ENCODE measurements at regions not wholly inside any gene's neighbourhood (a gene's known extent, or its start where the extent isn't known, plus 50 kb on each side); places are given as distances from the start of the nearest gene placed in this dataset.

DNA sequence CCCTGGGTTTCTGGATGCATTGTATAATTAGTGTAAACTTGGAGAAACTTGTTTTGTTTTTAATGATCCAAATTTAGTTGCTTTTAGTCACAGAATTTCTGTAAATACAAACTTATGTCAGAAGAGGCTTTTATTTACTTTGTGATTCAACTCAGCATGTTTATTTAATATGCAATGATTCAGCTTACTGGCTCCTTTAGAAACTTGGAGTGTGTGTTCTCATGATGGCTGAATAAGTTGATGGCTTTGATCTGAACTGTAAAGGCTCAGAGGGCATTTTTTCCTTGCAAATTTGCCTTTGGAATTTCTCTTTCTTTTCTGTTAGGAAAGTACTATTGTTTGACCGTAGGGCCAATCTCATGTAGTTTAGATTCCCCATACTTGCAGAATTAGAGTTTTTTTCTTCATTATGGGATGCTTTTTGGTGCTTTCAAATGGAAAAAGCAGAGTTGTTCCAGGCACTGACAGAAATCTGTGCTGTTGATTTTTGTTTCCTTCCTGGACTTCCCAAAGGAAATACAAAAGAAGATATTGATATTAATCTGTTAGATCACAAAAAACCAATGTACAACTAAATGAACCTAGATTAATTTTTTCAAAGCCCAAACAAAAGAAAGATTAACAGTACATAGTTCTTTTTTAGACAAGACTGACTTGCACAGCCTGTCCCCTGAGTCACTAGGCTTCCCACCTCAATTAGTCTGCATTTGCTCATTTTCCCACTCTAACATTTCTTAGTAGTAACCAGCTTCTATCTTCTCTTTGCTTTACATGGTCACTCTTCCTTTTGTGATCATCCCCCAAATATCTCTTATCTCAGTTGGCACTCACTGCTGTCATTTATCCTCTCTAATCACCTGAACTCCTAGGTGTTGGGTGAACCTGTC, 96.8 kb upstream of the AGR3 start:
- no peak for DNase-seq (ENCODE audit: low spot score)

DNA sequence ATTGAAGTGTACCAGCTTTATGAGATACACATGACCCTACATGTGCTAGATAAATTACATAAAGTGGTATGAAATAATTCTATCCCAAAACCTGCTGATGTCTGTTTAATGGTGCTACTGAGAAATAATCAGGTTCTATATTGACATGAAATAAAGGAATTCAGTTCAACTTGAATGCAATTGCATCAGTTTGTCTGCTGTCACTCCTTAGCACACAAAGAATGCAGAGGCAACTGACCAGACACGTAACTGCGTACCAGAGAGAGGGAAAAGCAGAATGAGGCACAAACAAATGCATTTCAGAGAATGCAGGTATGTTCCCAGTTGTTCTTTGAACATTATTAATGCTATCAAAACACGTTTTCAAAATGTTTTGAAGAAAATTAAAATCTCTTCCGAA, 98.8 kb upstream of the AGR3 start:
- DNase-seq (ENCODE audit: low spot score): no peak

DNA sequence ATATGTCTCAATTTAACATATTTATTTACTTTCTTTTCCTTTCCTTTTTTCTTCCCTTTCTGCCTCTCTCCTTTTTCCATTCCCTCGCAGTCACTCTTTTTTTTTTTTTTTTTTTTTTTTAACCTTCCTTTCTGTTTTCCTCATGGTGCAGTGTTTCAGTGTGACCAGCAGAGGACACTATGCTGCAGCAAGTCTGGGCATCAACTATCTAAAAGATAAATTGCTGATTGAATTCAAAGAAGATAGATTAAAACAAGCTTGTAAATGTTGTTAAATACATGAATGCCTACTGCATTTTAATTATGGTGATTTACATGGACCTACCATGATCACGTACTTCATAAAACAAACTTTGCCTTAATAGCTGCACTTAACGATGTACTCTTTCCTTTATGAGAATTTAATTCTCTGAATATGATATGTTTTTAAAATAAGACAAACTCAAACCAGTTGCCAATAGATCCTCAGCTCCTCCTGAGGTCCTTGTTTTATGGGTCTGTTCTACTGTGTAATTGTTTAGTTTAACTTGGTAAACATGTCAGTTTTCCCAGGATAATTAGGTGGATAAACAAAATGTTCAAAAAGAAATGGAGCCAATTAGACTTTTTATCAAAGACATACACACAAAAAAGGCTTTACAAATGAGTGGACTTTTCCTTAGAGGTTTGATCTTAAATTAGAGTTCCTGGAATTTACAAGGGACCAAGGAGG, 101.0 kb upstream of the AGR3 start:
- peak; percentile 61 for DNase-seq (ENCODE audit: low spot score)

DNA sequence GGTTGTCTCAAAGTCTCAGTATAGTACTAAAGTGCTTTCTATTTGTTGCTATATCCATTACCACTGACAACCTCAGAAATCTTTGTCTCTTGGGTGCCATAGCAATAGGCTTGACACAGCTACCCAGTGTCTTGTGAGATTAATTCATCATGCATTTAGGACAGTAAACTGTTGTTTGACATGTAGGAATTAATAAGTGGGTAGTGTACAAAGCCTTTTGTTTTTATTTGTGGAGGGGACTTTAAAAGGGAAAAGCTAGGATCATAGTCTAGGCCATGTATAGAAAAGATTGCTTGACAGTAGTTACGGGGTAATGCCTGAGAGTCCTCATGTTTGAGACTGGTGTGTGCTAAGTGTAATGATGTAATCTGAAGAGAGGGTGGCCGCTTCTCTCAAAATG, 102.6 kb upstream of the AGR3 start:
- DNase-seq (ENCODE audit: low spot score): no peak

DNA sequence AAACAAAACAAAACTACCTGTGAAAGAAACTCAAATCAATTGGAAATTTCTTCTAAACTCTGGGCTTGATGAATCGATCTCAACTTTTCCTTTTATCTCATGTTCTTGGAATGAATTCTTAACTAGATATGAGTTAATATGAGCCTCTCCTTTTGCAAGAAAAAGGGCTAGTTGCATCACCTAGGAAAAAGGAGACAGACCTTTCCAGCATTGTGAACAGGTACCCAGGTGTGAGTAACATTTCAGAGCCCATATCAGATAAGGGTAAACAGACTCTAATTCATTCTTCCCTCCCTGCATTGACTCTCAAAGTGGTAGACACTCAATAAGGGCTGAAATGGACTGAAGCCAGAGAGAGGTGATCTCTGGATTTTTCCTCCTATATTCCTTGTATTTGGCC, 103.8 kb upstream of the AGR3 start:
- no peak for DNase-seq (ENCODE audit: low spot score)

DNA sequence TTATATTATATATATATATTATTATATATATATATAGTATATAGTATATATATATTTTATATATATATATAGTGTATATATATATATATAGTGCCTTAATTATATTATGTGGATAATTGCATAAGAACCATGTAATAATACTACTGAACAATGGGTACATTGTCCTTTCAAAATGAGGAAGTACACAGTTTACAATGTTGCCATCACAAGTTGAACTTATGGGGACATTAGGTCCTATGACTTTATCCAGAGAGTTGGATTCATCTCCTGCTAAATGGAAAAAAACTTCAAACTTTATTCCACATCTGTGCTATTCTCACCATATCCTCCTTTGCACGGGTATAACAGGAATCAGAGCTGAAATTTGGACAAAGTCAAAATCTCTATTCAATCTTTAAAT, 105.0 kb upstream of the AGR3 start:
- DNase-seq (ENCODE audit: low spot score): no peak

DNA sequence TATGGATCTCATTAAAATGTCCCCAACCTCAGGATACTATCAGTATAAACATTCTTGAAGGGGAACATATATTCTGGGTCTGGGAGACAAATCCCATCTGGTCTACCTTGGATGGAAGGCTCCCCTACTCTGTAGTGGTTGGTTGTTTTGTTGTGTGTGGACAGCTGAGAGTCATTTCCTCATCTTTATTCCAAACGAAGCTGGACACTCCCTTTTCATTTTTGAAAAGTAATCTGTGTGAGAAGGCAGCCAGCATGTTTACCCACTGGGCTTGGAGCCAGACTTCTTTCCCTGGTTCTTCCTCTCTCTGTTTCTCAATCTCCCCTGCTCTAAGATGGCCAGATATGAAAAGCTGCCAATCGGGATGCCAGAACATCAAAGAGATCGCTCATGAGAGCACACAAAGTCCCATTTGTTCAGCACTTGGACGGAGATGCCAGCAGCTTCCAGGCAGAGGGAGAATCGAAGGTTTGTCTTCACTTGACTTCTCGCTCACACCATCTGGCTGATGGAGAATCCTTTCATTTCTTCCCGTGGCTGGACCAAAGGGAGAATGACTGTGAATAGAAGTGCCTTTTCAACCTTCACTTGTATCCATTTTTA, 108.1 kb upstream of the AGR3 start:
- no peak for DNase-seq (ENCODE audit: low spot score)

DNA sequence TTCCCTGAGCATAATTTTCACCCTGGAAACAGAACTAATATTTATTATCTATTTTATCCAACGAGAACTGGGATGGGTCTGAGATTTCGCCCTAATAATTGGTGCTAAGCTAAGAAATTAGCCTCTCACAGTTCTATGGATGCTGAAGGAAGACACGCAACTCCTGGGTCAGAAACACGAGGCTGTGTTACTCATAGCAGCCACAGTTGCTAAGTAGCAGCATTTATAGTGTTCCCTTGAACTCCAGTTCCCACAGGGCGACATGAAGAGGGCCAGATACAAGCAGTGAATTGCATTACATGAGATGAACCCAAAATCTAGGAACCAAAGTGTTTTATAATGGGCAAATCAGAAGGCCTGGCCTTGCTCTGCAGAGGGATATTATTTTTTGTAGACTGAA, 109.8 kb upstream of the AGR3 start:
- DNase-seq (ENCODE audit: low spot score): no peak

DNA sequence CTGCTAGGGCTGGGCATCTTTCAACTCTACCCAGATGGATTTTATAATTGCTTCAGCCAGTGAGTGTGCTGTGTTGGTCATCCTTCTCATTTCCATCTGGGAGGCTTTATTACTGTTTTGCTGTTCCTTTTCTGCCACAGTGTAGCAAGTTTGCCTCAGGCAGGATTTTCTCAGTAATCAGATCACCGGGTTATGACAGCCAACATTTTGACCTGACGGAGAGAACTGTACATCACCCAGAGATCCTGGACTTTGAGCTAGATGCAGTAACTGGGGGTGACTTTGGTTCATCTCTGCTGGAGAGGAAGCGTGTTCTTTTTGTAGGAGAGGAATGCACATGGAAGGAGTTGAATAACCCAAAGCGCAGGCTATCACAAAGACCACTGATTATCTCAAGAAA, 111.8 kb upstream of the AGR3 start:
- DNase-seq (ENCODE audit: low spot score): no peak

DNA sequence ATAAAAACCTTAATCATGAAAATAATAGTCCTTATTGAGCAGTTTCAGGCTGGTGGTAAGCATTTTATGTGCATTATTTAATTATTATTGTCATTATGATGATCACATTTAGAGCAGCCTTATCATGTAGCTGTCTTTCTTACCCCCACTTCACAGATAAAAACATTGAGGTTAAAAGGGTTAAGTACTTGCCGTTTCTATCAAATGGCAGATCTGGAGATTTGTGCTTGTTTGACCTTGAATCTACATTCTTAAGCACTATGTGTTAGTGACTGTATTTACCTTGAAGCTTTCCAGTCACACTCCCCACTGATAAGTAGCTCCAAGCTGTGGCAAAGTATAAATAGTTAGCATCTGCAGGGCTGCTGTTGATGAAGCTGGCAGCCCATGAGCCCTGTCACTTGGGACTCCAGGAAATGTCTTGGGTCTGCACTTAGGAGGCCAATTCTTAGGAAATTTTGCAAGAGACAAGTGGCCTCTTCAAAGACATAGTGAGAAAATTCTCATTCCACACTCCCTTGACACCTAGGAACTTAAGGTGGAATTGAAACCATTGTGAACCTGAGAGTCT, 116.8 kb upstream of the AGR3 start:
- DNase-seq (ENCODE audit: low spot score): no peak

DNA sequence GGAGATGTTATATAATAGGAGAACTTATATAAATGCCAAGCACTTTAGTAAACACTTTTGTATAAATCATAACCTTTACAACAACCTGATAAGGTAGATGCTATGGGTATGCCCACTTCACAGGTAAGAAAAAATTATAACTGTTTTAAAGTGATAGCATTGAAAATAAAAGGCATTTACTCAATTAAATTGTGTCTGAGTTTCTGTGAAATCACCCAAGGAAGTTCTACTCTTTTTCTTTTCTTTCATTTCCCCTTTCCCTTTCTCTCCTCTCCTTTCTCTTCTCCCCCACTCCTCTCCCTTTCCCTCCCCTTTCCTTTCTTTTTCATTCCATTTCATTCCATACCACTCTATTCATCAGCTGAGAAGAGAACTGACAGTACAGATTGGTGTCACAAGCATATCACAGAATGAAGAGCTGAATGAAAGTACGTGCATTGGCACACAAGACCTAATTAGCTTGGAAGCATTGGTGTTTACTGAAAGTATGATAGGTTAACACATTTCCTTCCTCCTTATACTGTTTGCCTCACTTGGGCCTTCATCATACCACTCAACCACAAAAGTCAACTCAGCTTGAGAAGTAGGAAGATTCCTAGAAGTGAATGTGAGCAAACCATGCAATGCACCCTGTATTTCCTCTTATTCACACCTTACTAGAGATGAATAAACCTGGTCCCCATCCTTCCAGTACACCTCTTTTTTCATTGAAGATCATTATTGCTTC, 117.9 kb upstream of the AGR3 start:
- no peak for DNase-seq (ENCODE audit: low spot score)

DNA sequence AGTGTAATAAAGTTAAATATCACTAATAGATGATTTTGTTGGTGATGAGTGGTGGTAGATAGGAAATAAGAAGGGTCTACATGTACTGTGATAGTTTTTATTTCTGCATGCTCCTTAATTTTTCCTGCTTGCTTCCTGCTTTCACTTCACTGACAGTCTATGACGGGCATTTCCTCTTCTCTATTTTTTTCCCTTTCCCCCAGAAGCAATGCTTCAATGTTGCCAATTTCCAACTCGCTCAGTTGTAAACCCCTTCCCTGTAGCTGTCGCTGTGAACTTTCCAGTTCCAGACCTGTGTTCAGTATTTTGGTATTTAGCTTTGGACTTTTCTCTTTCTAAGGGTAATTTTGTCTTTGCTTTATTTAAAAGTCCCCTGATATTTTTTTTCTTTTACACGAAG, 123.5 kb upstream of the AGR3 start:
- no peak for DNase-seq (ENCODE audit: low spot score)

DNA sequence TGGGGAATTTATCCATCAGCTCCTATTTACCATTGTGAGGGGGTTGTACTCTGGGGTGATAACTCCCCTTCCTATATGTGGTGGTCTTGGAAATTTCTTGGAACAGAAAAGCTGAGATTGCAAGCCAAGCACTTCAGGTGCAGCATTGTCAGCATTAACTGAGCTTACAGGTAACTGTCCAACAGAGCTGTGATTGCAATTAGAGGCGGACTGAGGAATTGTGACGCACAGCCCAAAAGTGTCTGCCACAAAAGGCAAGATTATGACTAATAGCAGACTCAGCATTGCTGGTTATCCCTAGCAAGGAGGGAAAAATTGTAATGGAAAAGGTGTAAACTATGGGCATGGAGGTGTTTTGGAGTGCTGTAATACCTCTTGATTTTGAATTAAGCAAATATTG, 126.1 kb upstream of the AGR3 start:
- DNase-seq (ENCODE audit: low spot score): no peak

DNA sequence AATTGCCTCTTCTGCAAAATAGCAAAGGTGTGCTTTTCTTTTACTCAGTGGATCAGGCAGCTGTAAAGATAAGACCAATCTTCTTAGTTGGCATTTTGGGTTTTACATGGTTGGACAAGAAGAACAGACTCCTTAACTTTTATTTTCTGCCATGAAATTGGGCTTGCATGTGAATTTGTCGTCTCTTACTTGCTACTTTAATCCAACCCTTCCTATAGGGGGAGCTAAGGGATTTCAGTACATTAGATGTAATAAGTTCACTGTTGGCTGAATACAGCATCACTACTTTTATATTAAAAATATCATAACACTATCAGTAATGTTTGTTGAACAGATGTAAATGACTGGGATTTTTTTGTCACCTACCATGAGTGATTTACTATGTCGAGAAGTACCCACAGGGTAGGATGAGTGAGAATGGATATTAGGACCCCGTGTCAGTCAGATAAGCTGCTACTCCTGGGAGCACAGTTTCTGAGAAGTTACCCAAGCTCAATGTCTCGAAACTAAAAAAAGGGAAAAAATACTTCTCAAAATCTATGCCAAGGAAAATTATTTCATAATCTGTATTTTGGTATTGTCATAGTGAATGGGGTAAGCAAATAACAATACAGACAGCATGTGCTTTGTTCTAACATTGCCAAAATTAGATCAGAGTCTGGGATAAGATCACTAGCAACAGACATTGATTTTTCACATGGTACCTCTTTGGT, 127.4 kb upstream of the AGR3 start:
- DNase-seq (ENCODE audit: low spot score): no peak

DNA sequence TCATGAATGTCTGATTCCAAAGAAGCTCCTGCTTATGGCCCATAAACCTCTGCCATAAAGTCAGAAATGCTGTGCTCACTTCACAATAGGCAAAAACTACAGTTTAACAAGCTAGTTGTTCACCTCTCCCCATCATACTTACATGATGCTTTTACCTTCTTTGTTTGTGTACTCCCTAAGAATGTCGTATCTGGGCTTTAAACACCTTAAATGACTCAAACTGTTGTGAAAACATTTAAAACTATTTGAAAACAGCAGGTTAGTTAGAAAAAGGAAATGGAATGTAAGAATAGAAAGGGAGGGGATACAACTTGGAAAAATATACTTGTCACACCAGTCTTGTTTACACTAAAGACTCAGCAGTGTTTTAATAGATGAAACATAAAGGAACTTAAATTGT, 128.2 kb upstream of the AGR3 start:
- DNase-seq (ENCODE audit: low spot score): no peak

DNA sequence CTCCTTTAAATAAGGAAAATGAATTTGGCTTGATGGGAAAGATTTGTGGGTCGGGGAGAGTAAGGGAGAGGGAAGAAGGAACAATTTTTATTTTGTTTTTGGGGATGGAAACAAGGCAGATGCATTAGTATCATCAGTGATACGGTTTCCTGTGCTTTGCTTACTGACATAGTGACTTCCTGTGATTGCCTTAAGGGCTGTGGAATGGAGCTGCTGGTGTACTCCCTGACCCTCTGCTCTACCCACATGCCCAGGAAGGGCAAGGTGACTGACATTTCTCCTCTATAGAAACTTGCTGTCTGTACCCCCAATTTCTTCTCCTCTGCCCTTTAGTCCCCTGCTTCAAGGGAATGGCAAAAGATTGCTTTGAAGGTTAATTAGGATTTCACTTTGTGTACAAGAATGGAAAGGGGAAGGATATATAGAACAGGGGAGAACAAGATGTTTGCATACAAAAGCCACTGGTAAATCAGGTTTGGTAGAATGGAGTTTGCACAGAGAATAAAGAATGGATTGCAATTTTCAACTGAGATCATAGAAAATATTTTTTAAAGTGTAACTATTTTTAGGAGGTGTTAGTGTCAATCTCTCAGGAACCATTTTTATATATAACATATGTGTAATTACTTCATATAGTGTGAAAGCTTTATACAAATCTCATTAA, 129.0 kb upstream of the AGR3 start:
- no peak for DNase-seq (ENCODE audit: low spot score)

DNA sequence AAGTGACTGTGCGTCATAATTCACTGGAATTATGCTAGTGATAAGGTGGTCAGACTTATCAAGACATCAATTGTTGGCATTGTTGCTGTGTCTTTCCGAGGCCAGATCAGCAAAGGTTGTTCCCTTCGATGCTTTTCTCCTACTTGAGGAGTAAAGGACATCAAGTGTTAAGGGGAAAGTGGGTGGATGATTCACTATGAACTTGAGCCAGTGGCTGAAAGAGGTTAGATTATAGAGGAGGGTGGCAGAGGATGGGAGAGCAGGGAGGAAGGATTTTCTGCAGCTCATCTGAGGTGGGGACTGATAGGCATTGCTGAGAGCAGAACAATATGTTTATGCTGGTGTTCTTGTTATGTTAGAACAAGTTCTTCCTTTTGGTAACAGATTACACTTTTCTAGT, 131.4 kb upstream of the AGR3 start:
- DNase-seq (ENCODE audit: low spot score): no peak

DNA sequence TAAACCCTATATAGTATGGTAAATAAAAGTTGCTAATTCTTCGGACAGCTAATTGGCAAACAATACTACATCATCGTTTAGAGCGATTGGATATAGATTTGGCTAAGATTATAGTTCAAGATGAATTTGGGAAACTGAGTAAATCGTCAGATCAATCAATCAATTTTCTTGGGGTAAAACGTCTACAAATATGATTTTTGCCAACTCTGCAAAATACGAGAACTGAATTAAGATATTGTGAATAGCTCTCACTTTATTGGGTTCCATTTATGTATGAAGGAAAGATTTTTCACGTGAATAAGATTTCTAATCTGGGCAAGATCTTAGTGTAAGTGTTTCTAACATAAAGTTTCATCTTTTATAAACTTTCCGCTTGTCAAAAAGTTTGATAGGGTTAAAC, 132.9 kb upstream of the AGR3 start:
- no peak for DNase-seq (ENCODE audit: low spot score)

DNA sequence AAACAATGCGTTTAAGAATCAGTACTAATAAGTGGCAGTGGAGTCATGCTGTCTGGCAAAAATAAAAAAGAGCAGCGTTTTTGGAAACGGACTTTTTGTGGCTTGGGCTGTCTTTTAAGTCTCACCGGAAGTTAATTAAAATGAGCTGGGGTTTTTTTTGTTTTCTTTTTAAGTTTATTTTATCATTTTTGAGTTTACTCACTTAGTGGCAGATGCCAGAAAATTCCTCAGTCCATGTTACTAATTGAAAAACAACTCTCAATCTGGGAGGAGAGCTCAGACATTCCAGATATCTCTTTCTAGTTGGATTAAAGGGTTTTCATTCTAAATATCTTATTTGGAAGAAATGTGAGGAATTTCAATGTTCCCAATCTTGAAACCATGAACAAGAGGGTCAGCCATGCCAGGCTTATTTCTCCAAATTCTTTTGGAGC, 133.8 kb upstream of the AGR3 start:
- no peak for DNase-seq (ENCODE audit: low spot score)

DNA sequence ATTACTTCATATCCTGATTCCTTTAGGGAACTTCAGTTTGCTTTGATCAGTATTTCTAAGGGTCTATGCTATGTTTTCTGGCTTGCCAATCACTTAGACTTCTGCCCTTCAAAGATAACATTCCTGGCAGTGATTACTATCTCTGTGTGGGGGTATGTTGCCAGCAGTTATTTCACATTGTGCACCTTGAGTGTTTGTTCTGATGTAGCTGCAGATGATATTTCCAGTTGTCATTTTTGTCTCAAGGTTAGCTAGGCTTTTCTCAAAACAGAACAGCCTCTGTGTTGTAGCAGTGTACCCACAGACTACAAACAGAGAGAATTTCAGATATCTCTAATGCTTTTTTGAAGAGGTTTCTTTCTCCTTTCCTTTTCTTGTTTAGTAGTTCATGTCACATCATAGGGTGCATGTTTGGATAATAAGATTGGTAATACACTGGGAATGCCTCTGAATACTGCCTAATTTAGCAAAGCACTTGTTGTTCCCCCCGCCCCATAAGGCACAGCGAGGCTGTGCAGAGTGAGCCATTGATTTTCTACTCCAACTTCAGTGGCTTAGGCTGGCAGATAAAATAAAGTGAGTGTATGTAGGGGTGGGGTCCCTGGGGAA, 134.7 kb upstream of the AGR3 start:
- DNase-seq (ENCODE audit: low spot score): no peak

DNA sequence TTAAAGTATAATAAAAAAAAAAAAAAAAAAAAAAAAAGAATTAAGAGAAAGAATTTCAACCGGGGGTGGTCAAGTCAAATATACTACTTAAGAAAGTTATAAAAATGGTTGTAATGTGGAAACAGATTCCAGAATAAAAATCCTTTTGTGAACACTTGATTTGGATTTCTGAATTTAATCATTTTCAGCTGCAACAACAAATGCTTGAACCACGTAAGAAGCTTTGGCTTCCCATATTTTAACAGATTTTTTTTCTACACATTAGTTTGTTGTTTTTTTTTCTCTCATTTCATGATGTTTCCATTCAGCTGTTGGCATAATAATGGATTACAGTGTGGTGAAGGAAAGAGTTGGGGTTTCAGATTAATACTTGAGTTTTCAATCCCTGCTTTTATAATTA, 137.3 kb upstream of the AGR3 start:
- no peak for DNase-seq (ENCODE audit: low spot score)
